HG02981 (cell line): ENCODE measurements at regions not wholly inside any gene's neighbourhood (a gene's known extent, or its start where the extent isn't known, plus 50 kb on each side); places are given as distances from the start of the nearest gene placed in this dataset.

Experiments
- ATAC-seq: cut with Tn5 transposase; IDR thresholded peaks from one replicate; pipeline ENCODE4 v1.9.1; 2021; ENCODE audit warnings: mild to moderate bottlenecking, moderate library complexity; ENCODE audit not compliant: unreplicated experiment

DNA sequence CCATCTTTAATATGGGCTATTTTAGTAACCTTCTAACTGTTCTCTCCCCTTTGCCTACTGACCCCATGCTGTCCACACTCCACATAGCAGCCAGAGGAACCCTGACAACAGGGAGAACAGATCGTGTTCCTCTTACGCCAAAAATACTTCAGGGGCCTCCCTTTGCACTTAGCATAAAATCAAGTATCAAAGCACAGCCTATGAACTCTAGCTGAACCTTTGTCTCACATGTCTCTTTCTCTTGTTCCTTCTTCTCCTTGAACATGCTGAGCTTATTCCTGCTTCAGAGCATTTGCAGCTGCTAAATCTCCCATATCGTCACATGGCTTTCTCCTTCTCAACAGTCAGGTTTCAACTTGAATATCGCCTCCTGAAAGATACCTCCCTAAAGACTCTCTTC, 698.8 kb upstream of the C9orf72 start:
- no peak for ATAC-seq

DNA sequence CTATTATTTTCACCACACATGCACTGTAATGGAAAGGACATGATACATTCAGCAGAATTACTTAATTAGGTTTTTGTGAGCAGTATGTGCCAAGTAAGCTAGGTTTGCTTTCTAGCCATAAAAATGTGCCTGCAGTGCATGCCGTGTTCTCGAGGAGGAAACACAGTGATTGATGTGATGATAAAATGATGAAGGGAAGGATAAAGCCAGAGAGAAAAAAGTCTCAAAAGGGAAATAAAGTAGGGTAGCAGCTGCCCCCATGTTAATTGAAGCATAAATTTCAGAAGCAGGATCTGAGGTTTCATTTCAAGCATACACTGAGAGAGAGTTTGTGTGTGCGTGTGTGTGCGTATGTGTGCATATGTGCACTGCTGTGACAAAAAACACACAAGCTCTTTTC, 714.2 kb upstream of the C9orf72 start:
- no peak for ATAC-seq

DNA sequence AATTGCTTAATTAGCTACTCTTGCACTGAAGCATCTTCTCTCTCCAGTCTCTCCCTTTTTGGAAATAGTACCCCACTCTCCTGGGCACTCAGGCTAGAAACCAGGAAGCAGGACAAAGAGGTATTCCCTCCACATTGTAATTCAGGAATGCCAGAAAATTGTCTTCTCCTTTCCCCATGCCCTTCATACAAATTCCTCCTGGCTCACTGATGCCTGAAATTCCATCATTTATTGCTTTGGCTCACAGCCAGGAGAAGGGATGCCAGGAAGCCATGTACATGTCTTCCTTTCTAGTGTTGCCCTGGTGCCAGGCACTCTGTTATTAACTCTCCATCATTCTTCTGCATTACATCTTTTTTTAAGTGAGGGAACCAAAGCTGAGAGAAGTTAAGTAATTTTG, 716.5 kb upstream of the C9orf72 start:
- no peak for ATAC-seq

DNA sequence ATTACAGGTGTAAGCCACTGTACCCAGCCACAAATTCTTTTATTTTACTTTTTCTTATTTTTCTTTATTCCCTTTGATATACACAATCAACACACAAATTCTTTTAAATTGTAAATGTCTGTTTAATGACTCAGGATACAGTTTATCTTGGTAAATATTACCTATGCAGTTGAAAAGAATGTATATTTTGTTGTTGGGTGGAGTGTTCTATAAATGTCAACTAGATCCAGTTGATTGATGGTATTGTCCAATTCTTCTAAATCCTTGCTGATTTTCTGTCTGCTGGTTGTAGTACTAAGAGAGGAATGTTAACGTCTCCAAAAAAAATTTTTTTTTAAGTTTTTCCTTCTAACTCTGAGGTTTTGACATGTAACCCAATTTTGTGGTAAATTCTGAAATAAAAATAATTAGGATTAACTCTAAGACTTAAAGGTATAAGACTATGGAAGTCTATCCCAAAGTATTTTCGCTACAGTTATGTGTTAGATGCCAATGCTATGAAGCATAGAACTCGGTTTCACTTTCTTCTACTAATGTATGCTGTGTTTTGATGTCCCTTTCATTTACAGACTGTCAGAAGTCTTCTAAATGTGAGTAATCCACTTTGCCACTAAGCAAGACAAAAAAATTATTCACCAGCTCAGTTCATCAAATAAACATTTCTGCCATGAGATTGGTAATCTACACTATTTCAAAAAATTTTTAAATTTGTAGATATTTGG, 720.2 kb upstream of the C9orf72 start:
- no peak for ATAC-seq

DNA sequence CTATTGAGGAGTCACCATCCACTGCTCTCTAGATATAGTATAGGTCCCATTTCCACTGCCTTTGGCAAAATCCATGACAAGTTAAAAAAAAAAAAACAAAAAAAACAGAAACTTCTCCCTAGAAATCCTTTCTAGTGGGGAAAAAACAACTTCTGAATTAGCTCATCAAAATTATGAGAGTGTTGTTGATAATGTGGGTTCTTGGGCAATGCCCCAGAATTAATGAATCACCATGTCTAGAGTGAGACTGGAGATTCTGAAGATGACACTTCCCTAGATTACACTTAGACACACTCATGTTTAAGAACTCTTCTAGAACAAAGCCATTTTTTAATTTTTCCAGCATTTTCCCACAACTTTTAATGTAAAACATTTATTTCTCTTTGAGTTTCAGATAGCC, 728.0 kb upstream of the C9orf72 start:
- ATAC-seq, result no peak

DNA sequence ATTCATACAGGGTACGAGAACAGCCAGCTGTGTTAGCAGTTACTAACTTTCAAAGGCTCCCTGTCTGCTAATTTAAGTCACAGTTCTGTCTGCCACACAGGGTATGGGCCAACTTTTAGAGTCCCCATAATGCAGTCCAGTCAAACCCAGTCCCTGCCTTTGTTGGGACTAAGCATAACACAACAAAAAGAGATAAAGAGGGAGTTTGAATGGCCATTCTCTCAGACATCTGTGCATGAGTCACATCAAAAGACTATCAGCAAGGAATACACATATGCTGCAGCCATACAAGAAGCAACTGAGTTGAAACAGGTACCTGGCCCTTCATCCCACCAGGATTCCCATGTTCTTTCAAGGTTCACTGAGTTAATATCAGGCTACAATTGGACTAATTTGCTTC, 744.5 kb upstream of the C9orf72 start:
- ATAC-seq, result no peak

DNA sequence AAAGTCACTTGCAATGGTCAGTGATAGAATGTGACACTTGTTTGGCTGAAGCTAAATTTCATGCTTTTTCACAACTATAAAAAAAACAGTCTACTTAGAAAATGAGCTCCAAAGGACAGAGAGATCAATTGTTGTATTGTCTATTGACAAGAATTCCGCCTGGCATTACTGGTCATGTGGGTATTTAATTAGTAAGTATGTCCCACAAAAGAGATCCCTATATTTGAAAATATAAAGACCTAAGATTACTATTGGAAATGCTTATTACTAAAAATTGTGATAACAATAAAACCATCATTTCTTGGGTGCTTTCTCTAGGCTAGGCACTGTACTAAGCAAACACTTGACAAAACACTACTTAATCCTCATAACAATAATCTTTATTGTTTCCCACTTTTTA, 745.2 kb upstream of the C9orf72 start:
- ATAC-seq, result no peak

DNA sequence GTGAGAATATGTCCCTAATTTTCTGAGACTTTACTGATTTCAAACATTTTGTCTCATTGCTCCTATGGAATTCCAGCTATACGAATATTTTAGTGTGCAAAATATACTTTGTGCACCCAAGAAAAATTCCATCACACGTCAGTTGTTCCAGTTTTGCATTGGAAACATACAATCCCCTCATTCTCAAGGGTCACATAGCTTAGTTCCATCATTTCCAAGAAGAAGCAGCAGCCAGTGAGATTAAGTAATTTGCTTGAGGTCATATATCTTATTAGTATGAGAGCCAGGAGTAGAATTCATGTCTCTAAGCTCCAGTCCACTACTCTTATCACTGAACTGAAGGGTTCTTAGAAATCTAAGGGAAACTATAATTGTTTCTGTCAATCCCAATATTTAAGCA, 746.7 kb upstream of the C9orf72 start:
- ATAC-seq, result no peak

DNA sequence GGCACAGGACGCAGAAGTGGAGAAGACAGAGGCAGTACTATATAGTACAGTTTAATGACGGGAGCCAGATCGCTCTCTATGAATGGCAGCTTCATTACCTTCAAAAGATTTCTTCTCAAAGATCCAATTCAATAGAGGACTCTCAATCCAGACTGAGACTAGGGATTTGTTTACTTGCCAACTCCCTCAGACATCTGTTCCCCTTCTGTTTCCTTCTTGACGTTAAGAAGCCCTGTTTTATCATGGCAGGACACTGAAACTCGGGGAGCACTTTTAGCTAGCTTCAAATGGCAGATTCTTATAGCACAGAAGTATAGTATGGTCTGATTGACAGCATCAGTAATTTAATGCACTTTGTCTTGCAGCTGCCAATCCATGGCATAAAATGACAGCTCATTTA, 747.3 kb upstream of the C9orf72 start:
- ATAC-seq, result no peak

DNA sequence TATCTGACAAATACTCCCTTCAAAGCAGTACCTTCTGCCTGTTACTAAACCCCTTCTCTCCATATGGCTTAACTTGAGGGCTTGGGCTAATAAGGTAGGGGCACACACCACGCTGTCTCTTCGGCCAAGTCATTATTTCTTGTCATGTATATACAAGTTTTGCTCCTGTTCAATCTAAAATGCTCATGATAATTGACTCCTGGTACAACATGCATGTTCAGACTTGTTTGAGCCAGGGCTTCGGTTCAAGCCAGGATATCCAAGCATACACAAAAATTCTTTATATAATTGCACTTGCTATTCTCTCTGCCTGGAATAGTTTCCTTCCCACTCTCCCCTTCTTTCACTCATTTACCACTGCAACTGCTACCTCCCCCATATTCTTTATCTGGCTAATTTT, 756.0 kb upstream of the C9orf72 start:
- no peak for ATAC-seq

DNA sequence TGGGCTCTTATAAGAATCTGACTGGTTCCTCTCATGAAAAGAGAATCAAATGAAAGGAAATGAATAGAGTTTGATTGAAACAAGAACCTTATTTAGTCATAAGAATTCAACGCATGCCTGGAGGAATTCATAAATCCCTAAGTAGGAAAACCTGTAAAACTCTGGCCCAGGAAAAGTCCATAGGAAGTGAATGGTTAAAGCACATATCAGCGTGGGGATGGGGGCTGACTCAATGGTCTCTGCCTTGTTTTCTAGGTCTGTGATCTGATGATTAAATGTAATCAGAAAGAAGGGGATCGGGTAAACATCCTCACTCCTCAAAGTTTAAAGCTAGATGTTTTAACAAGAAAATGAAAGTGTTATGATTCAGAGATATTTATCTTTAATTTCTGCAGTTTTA, 759.4 kb upstream of the C9orf72 start:
- no peak for ATAC-seq

DNA sequence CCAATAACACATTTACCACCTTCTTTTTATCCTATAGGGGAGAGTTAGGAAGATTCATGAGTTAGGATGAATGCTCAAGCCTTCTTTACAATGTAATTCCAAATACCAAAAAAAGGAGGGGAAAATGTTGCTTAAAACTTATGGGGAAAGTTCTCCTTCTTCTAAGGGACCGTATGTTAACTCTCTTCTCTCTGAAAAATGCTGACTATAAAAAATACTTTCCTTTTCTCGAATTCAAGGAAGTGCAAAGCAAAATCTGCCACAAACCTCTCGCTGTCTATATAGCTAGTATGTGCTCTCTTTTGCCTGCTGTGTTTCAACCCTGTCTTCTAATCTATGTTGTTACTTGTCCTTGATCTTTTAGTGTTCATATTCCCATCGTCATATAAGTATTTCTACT, 768.6 kb upstream of the C9orf72 start:
- no peak for ATAC-seq

DNA sequence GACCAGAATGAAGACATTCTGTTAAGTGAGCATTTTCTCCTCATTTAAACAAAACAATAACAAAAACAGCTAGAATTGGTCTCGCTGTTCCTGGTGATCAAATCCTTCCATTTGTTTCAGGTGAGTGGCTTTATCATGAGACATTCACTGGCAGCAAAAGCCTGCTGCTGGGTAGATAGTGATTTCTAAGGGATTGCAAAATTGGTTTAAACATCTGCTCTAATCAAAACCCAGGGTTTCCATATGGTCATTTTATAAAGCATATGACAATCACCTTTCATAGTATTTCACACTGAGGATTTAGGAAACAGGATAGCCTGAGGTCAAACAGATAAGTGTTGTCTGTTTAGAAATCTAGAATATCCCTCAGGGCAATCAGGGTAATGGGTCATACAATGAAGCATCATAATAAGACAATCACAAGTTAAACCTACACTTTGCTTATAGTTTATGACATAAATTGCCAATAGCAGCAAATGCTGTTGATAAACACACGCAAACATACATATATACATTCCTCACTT, 769.6 kb upstream of the C9orf72 start:
- no peak for ATAC-seq

DNA sequence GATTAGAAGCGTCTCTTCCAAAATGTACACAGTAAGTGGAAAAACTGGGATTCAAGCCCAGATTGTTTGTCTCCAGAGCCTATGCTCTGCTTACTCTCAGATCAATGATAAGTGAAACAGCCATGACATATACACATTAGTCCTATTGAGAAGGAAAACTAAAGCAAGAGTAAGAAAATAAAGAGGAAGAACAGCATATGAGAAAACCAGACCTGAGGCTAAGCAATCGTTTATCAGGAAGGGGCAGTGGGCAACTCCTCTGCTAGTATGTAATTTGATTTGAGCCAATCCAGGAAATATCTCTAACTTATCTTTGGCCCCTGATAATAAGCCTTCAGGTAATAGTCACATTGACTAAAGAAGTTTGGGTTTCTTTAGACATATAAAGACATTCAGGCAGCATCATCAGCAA, 789.9 kb upstream of the C9orf72 start:
- no peak for ATAC-seq

DNA sequence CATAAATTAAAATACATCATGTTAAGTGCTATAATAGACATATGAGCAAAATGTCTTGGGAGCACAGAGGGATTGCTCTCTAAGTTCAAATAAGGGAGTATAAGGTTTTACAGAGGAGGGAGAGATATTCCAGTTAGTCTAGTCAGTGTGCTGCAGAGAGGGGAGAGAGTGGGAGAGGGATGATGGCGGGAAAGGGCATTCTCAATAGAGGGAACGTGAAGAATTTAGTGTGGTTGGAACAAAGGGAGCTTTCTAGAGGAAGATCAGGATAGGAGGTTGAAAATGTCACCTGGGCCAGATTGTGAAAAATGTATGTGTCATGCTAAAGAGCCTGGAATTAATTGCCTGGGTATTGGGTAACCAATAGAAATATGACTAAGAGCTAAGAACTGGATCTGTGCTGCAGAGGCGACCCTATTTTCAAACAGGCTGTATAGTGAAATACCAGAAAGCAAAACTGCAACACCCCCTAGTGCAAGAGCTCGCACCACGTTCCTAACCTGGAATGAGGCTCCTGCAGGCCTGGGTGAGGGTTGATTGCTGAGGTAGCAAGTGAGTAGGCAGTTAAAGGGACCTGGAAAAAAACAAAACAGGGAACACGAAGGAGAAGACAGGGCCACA, 791.8 kb upstream of the C9orf72 start:
- no peak for ATAC-seq

DNA sequence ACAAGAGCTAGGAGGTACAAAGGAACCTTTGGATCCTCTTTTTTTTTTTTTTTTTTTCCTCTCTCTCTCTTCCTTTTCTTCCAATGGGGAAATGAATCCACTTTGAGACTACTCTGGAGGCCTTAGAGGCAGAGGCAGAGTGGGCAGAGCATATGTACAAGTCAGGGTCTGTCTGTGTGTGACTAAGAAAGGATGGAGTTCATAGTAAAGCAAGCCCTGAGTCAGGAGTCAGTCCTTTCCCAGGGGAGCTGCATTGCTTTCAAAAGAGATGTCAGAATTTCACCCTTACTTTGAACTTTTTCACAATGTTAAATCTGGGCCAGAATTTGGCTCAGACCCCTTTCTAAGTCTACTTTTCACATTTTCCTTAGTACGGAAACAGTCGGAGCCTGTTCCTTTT, 792.4 kb upstream of the C9orf72 start:
- no peak for ATAC-seq

DNA sequence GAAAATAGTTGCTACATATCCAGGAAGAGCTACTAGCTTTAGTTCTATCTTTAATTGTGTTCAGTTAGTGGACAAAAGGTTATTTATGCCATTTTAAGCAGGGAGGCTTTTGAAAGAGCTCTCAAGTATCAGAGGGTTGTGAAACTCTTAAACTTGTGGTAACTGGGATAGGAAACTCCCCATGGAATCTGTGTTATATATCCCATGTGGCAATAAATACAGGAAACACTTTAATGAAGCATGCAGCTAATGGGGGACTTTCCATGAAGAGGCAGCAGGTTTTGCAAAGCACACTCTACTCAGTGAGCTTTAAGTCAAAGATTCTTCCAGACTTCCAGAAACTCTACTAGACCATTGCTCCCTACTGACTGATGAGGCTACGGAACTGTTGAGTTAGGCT, 805.0 kb upstream of the C9orf72 start:
- ATAC-seq, result no peak

DNA sequence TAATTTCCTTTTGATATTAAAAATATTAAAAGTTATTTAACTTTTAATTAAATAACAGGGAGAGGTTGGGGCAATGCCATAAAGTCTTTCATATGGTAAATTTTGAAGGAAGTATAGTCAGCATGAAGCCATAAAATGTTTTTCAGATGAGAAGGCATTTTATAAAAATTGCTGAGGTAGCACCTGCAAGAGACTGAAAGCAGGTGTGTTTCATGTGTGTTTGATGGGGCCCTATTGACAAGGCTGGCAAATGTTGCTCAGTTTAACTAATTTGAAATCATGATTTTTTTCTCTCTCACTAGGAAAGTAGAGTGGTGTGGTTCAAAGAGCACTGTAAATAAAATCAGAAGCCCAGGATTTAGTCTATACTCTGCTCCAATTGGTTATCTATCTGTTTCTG, 805.8 kb upstream of the C9orf72 start:
- no peak for ATAC-seq

DNA sequence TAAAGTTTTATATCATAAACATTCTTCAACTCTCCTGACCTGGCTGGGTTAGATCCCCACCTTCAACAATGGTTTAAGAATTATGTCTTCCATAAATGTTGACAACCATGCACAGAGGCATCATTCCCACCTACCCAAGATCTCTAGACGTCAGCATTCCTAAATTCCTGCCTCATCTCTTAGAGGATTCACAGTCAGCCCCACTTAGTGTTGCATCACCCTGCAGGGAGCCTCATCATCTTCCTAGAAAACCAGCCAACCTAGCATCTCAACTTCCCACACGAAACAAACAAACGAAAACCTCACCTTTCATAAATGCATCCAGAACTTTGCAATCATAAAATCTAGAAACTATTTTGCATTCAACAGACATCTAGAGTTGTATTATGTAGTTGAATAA, 816.1 kb upstream of the C9orf72 start:
- no peak for ATAC-seq

DNA sequence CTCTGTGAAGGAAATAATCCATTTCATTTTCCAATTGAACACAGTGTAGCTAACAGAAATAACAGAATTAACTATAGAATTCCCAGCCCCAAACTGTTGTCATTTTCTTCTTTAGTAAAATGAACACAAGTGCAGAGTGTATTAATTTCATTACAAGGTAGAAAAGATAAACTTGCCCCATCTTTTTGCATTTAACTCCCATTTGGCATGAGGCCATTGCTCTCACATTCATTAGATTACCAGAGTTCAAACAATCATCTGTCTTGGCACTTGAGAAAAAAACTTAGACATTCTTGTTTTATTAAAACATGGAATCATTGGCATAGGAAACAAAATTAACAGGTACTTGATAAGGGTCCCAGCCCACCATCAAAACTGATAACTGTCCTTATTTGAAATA, 821.5 kb upstream of the C9orf72 start:
- no peak for ATAC-seq

DNA sequence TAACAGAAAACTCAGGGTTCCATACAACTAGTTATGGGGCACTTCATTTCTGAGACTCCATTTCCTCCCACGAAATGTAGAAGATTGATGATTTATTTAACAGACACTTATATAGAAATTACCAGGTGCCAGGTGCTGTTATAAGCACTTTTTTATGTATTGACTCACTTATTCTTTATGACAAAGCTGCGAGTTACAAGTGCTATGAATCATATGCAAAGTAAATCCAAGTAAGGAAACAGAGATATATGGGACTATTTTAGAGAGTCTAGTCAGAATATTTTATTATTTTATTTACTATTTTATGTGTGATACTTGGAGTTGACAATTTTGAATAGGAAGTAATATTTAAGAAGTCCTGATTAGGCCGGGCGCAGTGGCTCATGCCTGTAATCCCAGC, 822.8 kb upstream of the C9orf72 start:
- ATAC-seq, result no peak

DNA sequence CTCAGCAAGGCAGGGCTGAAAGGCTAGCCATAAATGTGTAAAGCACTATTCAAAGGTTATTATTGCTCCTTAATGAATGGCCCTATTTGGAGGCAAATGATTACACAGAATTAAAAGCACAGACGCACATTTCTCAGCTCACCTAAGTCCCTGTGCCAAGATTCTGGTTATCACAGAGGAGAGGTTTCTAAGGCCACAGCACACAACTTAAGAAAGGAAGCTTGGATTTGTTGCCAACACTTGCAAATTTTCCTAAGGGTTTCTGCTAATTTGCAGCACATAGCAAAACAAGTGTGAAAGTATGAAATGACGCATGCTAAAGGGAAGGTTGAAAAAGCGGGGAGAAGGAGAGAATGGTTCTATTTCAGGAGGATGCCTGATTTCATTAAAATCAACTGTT, 834.1 kb upstream of the C9orf72 start:
- no peak for ATAC-seq

DNA sequence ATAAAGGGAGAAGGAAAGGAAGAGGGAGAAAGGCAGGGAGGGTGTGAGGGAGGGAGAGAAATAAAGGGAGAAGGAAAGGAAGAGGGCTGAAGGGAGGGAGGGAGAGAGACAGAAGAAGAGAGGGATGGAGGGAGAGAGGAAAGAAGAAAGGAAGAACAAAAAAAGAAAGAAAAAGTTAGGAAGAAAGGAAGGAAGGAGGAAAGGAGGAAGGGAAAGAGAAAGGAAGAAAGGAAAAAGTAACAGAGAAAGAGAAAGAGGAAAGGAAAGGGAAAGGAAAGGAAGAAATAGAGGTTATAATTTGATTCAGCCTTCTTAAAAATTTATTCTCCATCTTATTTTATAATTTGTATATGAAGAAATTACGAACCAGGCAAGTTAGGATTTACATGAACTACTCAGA, 836.6 kb upstream of the C9orf72 start:
- ATAC-seq, result no peak
